Fibroblast of the aortic adventitia (primary cell): ENCODE measurements at regions not wholly inside any gene's neighbourhood (a gene's known extent, or its start where the extent isn't known, plus 50 kb on each side); places are given as distances from the start of the nearest gene placed in this dataset.
A peak's percentile ranks its signal among the peaks of the same experiment; 100 is the strongest.

Source experiments
- DNase-seq: peaks from one replicate; pipeline ENCODE4 v3.0.0-alpha.2; 2010; ENCODE audit warnings: low read depth
- H3K4me3 ChIP-seq: 2 replicates; pipeline ENCODE4 v1.5.1; 2011; ENCODE audit warnings: low read depth, mild to moderate bottlenecking, control low read depth, low read length, moderate library complexity
- CTCF ChIP-seq: IDR thresholded peaks from 2 replicates; pipeline ENCODE4 v1.5.1; 2011; ENCODE audit warnings: mild to moderate bottlenecking, low read length, control low read depth, inconsistent platforms; ENCODE audit not compliant: insufficient read depth

- DNase-seq, result no peak
- no peak overlapping the region for H3K4me3 ChIP-seq
- no peak for TF ChIP-seq CTCF
These were observed 178.9 kb upstream of the SPEF2 start for GRCh38 chr5:35438786-35439185.

DNA sequence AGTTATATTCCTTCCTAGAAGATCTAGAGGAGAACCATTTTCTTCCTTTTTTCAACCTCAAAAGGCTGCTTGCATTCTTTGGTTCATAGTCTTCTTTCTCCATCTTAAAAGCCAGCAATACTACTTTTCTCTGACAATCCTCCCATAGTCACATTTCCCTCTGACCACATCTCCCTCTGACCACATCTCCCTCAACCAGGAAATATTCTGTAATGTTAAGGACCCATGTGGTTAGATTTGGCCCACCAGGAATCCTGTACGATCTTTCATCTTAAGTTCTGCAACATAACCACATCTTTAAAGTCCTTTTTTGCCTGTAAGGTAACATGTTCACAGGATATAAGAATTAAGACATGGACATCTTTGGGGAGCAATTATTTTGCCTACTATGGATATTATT is 179.4 kb upstream of the SPEF2 start:
- no peak overlapping the region for H3K4me3 ChIP-seq
- no peak for TF ChIP-seq CTCF
- no peak for DNase-seq

DNA sequence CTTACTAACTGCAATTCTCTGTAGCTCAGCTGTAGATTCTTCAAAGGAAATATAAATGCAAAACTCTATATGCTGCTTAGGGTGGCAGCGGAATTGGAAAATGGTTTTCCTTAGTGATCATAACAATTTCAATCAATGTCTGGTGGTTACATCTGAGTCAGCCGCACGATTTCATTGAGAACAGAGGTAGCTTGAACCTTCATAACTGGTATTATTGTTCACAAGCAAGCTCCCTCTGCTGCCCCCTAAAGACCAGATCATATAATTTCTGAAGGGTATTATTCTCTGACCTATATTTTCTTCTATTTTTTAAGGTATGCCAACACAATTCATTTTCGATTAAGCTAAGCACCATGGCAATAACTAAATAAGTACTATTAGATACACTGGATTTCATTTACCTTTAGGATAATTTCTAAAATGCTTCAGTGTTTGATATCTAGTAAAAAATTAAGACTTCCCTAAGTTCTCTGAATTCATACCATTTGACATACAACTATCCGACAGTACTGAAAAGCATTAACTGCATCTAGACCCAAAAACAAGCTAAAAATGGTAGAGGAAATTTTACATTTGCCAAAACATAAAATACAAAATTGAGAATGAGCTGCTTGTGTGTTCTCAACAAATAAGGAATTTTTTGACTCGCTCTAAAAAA is 181.1 kb upstream of the SPEF2 start:
- H3K4me3 ChIP-seq, result no peak overlapping the region
- TF ChIP-seq CTCF, result peak; percentile 63
- DNase-seq, result peak; percentile 42

GRCh38 chr5:35430381-35431162 is 187.1 kb upstream of the SPEF2 start:
- no peak for DNase-seq
- H3K4me3 ChIP-seq, result no peak overlapping the region
- TF ChIP-seq CTCF, result no peak

GRCh38 chr5:35420200-35420599 is 189.9 kb upstream of the PRLR start:
- DNase-seq, result no peak
- no peak overlapping the region for H3K4me3 ChIP-seq
- no peak for TF ChIP-seq CTCF

GRCh38 chr5:35417040-35417439 is 186.8 kb upstream of the PRLR start:
- TF ChIP-seq CTCF, result no peak

More at GRCh38 chr5:35417040-35417439, 186.8 kb upstream of the PRLR start:
- no peak for DNase-seq
- H3K4me3 ChIP-seq, result no peak overlapping the region
